GM15510 (cell line): ENCODE measurements at regions not wholly inside any gene's neighbourhood (a gene's known extent, or its start where the extent isn't known, plus 50 kb on each side); places are given as distances from the start of the nearest gene placed in this dataset.

Source experiments
- POLR2A ChIP-seq: IDR thresholded peaks from 3 replicates; pipeline ENCODE4 v1.6.1; 2011; ENCODE audit warnings: borderline replicate concordance; ENCODE audit not compliant: insufficient read length; ENCODE audit errors: extremely low read depth

DNA sequence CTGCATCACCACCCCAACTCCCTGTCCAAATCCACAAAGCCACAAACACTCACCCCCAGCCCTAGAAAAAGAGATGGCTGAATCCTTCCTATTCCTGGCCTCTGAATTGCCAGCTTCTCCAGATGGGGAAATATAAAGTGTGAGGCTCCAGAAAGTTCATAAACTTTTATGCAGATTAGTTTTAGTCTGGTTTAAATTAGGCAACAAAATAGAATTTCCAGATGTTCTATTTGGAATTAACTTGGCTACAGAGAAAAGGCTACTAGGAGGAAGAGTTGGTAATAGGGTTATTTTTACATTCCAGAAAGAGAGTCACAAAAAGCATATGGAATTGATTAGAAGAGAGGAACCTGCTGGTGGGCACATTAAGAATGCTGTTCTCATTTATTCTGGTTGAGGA, 56.0 kb downstream of the EN1 start:
- TF ChIP-seq POLR2A: no peak

DNA sequence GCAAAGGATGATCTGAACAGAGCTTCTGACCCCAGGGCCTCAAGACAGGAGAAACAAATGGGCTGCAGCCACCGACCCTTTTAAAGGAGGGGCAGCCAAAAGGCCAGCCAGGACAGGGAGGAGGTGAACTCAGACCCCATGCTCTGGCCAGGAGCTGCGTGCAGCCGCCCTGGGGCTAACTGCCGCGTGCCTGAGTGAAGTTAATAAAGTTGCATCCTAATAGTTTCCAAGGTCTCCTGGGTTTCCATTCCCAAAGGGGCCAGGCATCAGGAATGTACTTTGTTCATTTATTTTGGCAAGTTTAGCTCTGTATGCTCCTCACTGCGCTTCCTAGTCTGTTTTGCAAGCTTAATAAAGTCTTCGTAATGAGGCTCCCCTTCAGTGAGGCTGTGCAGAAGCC, 60.7 kb downstream of the EN1 start:
- no peak for TF ChIP-seq POLR2A

DNA sequence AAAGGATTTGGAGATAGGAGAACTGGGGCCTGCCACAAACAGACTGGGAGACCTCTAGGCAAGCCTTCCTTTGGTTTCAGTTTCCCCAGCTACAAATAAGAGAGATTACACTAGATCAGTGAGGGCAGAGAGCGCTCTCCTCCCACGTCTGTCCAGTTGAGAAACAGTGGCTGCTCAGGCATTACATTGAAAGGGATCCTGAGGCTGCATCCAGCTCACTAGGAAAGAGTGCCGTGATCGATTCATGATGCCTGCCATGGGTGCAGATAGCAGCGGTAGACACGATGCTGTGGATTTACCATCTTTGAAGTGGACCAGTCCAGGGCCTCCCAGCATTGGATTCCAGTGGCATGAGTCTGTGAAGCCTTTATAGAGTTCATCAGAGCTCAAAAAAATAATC, 62.6 kb downstream of the EN1 start:
- TF ChIP-seq POLR2A: no peak

DNA sequence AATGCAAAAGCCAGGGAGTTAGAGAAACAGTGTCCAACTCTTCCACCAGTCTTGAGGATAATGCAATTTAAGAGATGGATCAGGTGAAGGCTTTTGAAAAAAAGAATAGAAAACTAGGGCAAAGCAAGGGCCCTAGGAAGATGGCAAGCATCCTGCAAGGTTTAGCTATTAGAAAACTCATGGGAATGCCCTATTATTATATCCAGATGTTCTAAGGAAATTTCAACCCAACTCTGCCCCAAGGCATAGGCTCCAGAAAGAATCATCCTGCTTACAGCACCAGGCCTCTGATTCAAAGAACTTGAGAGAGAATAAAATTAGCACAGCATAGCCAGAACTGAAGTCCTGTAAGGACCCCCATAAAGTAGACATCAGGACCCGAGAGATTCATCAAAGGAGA, 68.1 kb downstream of the EN1 start:
- TF ChIP-seq POLR2A: no peak

DNA sequence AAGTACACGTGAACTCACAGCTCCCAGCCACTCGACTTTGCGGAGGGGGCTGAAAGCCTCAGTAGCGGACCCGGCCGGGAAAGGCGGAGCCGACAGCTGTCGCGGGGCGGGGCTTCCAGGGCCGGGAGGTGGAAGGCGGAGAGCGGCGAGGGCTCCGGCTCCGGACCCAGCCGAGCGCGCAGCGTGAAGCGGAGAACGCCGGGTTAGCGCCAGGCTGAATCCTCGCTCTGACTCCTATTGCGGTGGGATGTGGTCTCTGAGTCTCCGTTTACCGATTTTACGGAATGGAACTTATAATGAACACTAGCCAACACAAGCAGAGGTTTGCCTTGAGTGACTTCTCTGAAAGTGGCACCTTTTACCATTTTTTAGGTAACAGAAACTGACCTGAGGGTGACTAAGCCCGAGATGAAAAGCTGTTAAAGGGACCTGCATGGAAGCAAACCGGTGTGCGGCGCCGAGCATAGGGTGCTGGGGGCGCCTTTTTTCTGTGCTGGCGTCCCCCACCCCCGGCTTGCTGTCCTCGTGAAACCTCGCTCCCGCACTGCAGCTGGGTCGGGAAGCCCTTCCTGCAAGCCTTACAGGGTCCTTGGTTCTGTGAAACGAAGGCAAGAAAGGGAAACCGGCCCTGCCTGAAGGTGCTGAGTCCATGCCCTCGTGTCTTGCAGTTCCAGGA, 72.9 kb downstream of the EN1 start:
- TF ChIP-seq POLR2A: no peak

DNA sequence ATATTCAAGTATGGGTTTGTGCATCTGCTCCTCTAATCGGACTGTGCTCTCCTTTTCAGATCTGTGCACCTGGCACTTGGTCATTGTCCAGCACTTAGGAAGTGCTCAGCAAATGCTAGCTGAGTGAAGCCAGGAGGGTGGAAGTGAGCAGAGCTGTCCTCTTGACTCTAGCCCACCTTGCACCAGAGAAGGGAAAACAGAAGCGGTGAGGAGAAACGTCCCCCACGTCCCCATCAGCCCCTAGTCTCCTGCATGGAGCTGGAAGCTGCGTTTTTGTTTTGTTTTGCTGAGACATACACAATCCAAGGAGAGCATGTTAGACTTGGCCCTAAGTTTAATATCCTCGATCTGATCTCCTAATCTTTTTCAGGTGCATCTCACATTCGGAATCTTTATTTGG, 73.6 kb downstream of the EN1 start:
- TF ChIP-seq POLR2A: no peak

DNA sequence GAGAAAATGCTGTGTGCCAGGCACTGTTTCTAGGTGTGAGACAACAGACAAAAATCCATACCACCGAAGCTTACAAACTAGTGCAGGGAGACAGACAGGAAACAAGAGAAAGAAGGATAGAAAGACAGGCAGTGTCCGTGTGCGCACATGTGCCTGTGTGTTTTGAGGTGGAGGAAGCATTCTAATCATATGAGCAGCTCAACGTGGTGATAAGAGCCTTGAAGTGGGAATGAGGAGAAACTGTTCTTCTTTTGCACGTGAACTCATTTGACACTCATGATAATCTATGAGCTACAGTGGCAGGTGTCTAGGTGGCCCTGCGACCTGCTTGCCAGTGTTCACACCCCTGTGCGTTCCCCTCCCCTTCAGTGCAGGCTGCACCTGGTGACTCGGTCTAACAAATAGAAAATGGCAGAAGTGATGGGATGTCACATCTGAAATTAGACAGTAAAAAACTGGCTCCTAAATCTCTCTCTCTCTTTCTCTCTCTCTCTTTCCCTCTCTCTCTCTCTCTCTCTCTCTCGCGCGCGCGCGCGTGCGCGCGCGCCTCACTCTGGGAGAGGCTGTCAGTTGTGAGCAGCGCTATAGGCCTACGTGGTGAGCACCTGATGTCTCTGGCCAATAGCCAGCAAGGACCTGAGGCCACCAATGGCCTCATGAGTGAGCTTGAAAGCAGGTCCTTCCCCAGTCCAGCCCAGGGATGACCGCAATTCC, 74.8 kb downstream of the EN1 start:
- no peak for TF ChIP-seq POLR2A

DNA sequence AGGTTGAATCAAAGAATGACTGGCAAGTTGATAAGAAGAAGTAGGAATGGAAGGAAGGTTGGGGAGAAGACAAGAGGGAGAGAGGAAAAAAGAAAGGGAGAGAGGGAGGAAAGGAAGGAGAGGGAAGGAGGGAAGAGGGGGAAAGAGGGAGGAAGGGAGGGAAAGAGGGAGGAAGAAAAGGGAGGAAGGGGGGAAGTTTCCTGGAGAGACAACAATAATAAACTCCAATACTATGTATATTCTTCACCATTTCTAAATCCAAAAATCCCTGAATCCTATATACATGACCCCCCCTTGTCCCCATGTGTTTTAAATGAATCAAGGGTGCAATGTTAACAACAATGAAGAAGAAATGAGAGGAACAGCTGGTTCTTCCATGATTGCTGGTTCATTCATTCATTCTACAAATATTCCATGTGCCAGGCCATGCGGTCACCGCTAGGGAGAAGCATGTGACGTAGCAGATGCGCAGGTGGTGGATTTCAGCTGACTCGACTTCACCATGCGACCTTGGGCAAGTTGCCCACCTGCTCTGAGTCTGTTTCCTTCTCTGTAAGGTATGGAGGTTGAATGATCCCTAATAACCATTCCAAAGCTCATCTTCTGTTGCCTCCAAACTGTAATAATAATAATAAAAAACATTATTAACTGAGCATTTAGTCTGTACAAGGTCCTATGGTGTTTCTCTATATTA, 77.6 kb downstream of the EN1 start:
- TF ChIP-seq POLR2A: no peak

DNA sequence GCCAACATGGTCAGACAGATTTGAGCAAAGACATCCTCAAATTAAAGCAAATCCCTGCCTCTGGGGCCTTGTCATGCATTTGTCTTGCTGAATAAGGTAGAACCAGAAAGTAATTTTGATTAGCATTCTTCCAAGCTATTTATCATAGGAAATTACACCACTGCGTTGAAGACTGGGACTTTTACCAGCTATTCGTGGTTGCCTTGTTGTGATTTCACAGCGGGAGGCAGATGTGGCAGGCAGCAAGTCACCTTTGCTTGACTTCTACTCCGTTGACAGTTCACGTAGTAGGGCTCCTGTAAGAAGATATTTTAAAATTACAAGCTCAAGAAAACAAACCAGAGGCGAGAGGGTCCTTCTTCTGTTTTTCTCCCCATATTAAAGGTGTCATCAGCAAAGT, 80.6 kb downstream of the EN1 start:
- TF ChIP-seq POLR2A: no peak

DNA sequence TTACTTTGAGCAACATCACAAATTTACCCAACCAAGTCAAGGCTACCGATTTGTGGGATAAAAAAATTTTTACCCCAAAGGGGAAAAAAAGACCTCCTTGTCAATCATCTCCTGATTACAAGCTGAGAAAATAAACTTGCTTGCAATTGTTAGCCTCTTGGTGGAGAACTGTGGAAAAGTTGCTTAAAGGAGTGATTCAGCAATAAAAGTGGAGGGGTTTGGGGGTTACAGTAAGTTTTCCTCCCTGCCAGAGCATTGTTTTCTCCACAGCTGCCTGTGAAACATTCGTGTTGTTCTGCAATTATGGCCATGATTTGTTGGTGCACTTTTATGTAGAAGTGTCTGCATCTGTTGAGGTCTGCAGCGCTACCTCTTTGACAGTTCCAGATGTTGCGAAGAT, 82.6 kb downstream of the EN1 start:
- no peak for TF ChIP-seq POLR2A

DNA sequence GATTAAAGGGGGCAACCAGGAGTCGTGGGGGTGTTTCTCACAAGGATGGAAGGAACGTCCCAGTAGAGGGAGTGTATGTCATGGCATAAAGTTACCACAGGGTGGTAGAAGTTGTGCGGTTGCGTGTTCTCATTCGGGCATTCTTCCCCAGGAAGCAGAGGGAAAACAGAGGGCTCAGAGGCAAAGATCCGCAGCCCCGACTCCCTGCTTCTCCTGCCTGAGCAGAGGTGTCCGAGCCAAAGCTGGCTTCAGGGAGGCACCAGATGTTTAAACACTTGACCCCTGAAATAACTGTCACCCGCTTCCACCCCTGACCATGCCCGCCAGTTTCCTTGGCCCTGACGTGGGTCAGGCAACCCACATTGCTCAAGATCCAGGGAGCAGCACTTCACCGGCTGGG, 83.7 kb downstream of the EN1 start:
- no peak for TF ChIP-seq POLR2A

DNA sequence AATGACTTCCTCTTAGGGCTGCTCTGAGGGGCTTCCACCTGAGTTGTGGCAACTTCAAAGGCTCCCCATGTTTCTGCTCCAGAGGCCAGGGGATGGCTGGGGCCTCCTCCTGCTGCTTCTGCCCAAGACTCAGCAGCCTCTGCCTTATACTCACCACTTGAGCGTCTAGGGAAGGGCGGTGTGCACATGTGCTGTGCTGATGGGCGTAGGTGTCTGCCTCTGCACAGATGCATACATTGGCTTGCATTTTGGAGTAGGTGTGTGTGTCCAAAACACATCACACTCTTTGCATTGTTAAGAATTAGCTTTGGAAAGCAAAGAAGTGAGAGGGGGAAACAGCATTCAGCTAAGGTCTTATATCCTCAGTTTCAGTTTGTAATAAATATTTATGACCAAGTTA, 85.2 kb downstream of the EN1 start:
- TF ChIP-seq POLR2A: no peak

DNA sequence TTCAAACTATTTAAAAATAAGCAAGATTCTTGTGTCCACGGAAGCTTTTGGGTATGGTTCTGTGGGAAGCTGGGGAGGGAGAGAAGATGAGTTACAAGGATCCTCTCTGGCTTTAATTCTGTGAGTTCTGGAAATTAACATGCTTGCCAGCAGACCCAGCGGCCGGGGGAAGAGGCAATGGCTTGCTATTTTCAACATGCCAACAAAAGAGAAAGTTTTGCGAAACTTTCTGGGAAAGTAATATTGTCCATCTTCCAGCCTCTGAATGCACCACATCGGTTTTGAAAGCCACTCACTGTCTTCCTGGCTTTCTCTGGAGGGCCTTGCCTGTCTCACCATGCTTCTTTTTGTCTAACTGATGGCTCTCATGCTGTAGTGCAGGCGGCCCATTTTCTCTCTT, 85.7 kb downstream of the EN1 start:
- no peak for TF ChIP-seq POLR2A

DNA sequence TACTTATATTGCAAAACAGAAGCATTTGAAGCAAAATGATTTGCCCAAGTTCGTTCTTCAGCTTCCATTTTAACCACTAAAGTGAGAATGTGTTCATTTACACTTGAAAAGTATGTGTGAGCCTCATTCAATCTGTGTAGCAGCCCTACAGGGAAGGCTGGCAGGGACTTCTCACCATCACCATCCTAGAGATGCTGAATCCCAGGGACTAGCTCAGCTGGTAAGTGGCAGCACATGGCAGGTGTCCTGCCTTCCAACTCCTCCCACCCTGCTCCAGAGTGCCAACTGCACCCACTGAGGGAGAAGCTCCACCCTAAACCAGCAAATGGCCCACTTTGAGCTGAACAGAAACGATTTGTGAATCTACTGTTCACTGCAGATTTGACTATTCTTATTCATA, 91.5 kb downstream of the EN1 start:
- TF ChIP-seq POLR2A: no peak

DNA sequence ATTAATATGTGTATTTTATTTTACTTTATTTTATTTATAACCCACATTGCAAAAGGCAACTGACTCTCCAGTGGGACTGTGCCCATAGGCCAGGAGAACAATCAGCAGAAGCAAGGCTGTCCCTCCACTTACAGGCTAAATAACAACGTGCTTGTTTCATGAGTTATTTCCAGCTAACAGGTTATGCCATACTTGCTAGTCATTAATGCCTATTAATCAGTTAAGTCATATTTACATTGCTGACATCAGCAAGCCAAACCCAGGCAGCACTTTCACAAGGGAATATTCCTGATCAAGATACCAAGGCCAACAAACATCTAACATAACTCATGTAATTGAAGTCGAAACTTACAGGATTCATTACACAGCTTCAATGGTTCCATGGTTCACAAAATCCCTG, 92.1 kb downstream of the EN1 start:
- no peak for TF ChIP-seq POLR2A
